A673 (cell line): ENCODE measurements at regions not wholly inside any gene's neighbourhood (a gene's known extent, or its start where the extent isn't known, plus 50 kb on each side); places are given as distances from the start of the nearest gene placed in this dataset.

Experiments used
- BruUV-seq: library from RNA; stranded (reverse); fragments of 400-500 nt; replicated peaks from 2 replicates; lab custom pipeline; 2021; lab: Mats Ljungman, UMichigan
- CTCF ChIA-PET: fragments of 300-600 bp; sonication (Branson Sonifier 250); formaldehyde crosslinking; loops from one replicate; lab custom pipeline; 2022; ENCODE audit warnings: antibody characterized with exemption; lab: Charles Lee
- POLR2A ChIA-PET: fragments of 300-600 bp; sonication (Branson Sonifier 250); formaldehyde crosslinking; loops from one replicate; lab custom pipeline; 2022; ENCODE audit warnings: antibody characterized with exemption; ENCODE audit not compliant: low non-redundant PET; lab: Charles Lee
- DNase-seq: peaks from one replicate; pipeline ENCODE4 v3.0.0-alpha.2; 2015; ENCODE audit warnings: low spot score
- H3K27ac ChIP-seq: fragments of 200-600 bp; sonication (generic); 2 replicates; pipeline ENCODE4 v1.5.1; 2016; ENCODE audit warnings: mixed run types, low read depth, mild to moderate bottlenecking, mixed read lengths, antibody characterized with exemption, low read length; ENCODE audit not compliant: poor library complexity, severe bottlenecking
- H3K27me3 ChIP-seq: fragments of 200-600 bp; sonication (generic); replicated peaks from 2 replicates; pipeline ENCODE4 v1.6.1; 2017; ENCODE audit warnings: mixed run types, low read depth, mild to moderate bottlenecking, mixed read lengths, antibody characterized with exemption, low read length; ENCODE audit not compliant: insufficient read depth, poor library complexity
- H3K36me3 ChIP-seq: fragments of 200-600 bp; sonication (generic); 2 replicates; pipeline ENCODE4 v1.6.1; 2016; ENCODE audit warnings: mixed run types, mild to moderate bottlenecking, mixed read lengths, antibody characterized with exemption, low read length; ENCODE audit not compliant: insufficient read depth, poor library complexity, severe bottlenecking
- H3K4me1 ChIP-seq: fragments of 200-600 bp; sonication (generic); 2 replicates; pipeline ENCODE4 v1.6.1; 2017; ENCODE audit warnings: mixed run types, mild to moderate bottlenecking, mixed read lengths, antibody characterized with exemption, low read length; ENCODE audit not compliant: insufficient read depth, poor library complexity, severe bottlenecking
- H3K4me3 ChIP-seq: fragments of 200-600 bp; sonication (generic); 2 replicates; pipeline ENCODE4 v1.5.1; 2016; ENCODE audit warnings: low read depth, mixed run types, mild to moderate bottlenecking, mixed read lengths, low read length; ENCODE audit not compliant: poor library complexity, severe bottlenecking
- H3K9me3 ChIP-seq: fragments of 200-600 bp; sonication (generic); 2 replicates; pipeline ENCODE4 v1.6.1; 2016; ENCODE audit warnings: mixed run types, low read depth, mild to moderate bottlenecking, mixed read lengths, antibody characterized with exemption, low read length; ENCODE audit not compliant: poor library complexity, severe bottlenecking
- EZH2 ChIP-seq: fragments of 200-600 bp; sonication (generic); IDR thresholded peaks from 2 replicates; pipeline ENCODE4 v1.6.1; 2017; ENCODE audit warnings: borderline replicate concordance, low read depth, mild to moderate bottlenecking, mixed read lengths, antibody characterized with exemption, low read length; ENCODE audit not compliant: poor library complexity, severe bottlenecking
- intact Hi-C: fragments of 100-400 bp; cut with micrococcal nuclease; formaldehyde crosslinking; loops from one replicate; pipeline ENCODE4 v1.10.0; 2022; ENCODE audit not compliant: unreplicated experiment
- TF ChIP-seq, protein P1 (sequence below): fragments of 300-800, 200-600 bp; sonication (generic); conservative IDR thresholded peaks from 2 replicates; pipeline ENCODE4 v1.5.1; 2017; ENCODE audit warnings: low read depth, mild to moderate bottlenecking, antibody characterized with exemption, low read length, moderate library complexity, mixed read lengths

DNA sequence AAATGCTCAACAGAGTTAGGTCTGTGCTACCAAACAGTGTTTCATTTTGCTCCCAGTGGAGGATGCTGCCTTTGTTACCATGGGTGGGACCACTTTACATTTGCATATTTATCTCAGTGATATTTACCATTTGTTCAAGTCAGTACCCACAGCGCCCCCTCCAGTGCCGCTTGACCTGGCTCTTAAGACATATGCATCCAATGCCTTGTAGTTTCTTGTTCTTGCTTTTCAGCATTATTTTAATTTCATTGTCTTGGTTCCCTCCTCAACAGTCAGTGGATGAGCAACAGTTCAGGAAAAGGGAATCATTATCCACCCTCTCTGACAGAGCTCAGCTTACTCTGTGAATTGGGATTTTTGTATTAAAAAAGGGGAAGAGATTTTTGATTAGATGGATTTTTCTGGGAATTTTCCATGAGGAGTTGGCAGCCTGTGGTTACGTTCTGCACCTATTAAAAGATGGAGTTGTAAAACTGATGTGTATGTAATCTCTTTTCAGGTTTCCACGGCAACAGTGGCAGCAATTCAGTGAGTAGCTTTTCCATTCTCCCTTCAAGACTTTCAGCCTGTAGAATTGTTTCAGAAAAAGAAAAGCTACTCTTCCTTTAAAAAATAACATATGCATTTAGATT lies 240.5 kb upstream of the DAAM1 start:
- intact Hi-C loops: no loop called here
- TF ChIP-seq, protein P1, sequence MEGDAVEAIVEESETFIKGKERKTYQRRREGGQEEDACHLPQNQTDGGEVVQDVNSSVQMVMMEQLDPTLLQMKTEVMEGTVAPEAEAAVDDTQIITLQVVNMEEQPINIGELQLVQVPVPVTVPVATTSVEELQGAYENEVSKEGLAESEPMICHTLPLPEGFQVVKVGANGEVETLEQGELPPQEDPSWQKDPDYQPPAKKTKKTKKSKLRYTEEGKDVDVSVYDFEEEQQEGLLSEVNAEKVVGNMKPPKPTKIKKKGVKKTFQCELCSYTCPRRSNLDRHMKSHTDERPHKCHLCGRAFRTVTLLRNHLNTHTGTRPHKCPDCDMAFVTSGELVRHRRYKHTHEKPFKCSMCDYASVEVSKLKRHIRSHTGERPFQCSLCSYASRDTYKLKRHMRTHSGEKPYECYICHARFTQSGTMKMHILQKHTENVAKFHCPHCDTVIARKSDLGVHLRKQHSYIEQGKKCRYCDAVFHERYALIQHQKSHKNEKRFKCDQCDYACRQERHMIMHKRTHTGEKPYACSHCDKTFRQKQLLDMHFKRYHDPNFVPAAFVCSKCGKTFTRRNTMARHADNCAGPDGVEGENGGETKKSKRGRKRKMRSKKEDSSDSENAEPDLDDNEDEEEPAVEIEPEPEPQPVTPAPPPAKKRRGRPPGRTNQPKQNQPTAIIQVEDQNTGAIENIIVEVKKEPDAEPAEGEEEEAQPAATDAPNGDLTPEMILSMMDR: peak; percentile 52
- no peak for TF ChIP-seq EZH2

DNA sequence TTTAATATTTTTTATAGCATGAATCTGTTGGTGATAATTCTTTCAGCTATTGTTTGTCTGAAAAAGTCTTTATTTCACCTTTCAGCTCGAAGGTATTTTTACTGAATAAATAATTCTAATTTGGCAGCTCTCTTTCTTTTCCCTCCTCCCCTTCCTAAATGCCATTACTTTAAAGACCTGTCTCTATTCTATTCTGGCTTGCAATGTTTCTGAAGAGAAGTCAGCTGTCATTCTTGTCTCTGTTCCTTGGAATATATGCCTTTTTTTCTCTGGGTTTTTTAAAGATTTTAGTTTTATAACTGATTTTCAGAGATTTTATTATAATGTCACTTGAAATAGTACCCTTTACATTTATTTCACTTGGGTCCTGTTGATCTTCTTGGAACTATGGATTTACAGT lies 237.9 kb upstream of the DAAM1 start:
- Histone ChIP-seq H3K9me3 (peaks cover 8% of the 10 kb centered on the region), H3K27me3 (no peaks in the 10 kb centered on the region), H3K4me3 (no peak overlapping the region), H3K4me1 (peaks cover 10% of the 10 kb centered on the region), H3K27ac (no peak overlapping the region), H3K36me3 (no peaks in the 10 kb centered on the region)
- no peak for TF ChIP-seq EZH2
- TF ChIP-seq, protein P1: no peak
- ChIA-PET POLR2A (no interaction called here), CTCF (no interaction called here)
- intact Hi-C loops: no loop called here
- no TSS peak for BruUV-seq
- DNase-seq: no peak

More for the DNA sequence above, 240.5 kb upstream of the DAAM1 start:
- ChIA-PET POLR2A (no interaction called here), CTCF (no interaction called here)
- no peak overlapping the region for H3K27ac ChIP-seq
- H3K27me3 ChIP-seq: no peaks in the 10 kb centered on the region
- H3K9me3 ChIP-seq: peaks cover 8% of the 10 kb centered on the region
- no peak overlapping the region for H3K4me3 ChIP-seq
- no TSS peak for BruUV-seq
- no peaks in the 10 kb centered on the region for H3K36me3 ChIP-seq
- DNase-seq: no peak
- no peaks in the 10 kb centered on the region for H3K4me1 ChIP-seq

DNA sequence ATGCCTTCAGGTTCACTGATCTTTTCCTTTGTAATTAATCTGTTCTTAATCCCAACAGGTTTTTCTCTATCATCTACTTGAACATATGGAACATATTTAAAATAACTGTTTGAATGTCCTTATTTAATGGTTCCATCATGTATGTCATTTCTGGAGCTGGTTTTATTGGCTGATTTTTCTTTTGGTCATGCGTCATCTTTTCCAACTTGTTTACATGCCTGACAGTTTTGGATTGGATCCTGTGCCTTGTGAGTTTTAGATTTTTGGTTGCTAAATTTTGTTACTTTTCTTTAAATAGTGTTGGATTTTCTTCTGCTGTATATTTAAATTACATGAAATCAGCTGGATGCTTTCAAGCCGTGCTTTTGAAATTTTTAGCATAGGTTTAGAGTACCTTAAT lies 237.3 kb upstream of the DAAM1 start:
- ChIA-PET POLR2A (no interaction called here), CTCF (no interaction called here)
- Histone ChIP-seq H3K27ac (no peak overlapping the region), H3K4me1 (peaks cover 16% of the 10 kb centered on the region), H3K36me3 (no peaks in the 10 kb centered on the region), H3K27me3 (no peaks in the 10 kb centered on the region), H3K4me3 (no peak overlapping the region), H3K9me3 (peaks cover 8% of the 10 kb centered on the region)
- intact Hi-C loops: no loop called here
- TF ChIP-seq, protein P1: no peak
- TF ChIP-seq EZH2: no peak
- DNase-seq: no peak
- BruUV-seq: no TSS peak
